ENCODE measurements at regions not wholly inside any gene's neighbourhood (a gene's known extent, or its start where the extent isn't known, plus 50 kb on each side); places are given as distances from the start of the nearest gene placed in this dataset.

- Histone ChIP-seq H3K27me3 (ENCODE audit: low read depth) (no peaks in the 10 kb centered on the region), H3K4me1 (no peaks in the 10 kb centered on the region), H3K9me3 (peaks cover 29% of the 10 kb centered on the region), H3K27ac (no peak overlapping the region), H3K4me3 (no peak overlapping the region), H3K36me3 (no peaks in the 10 kb centered on the region)
- DNase-seq (no peak), ATAC-seq (no peak)
- TF ChIP-seq CTCF (IDR thresholded peaks at IDR 0.05) = no peak
- intact Hi-C loops (cut with DNase I) = no loop called here
Measured at GRCh38 chr5:148000036-148000435, 63.7 kb upstream of the SPINK5 start.

GRCh38 chr5:147998704-147999103 lies 65.1 kb upstream of the SPINK5 start:
- no peak for TF ChIP-seq CTCF (IDR thresholded peaks at IDR 0.05)
- Histone ChIP-seq H3K4me3 (no peak overlapping the region), H3K4me1 (no peaks in the 10 kb centered on the region), H3K27me3 (ENCODE audit: low read depth) (no peaks in the 10 kb centered on the region), H3K9me3 (peaks cover 29% of the 10 kb centered on the region), H3K36me3 (no peaks in the 10 kb centered on the region), H3K27ac (no peak overlapping the region)
- intact Hi-C loops (cut with DNase I) = no loop called here
- no peak for DNase-seq
- no peak for ATAC-seq

- intact Hi-C loops (cut with DNase I) = no loop called here
- no peak overlapping the region for H3K4me3 ChIP-seq
Measured at GRCh38 chr5:147997486-147997885, 66.3 kb upstream of the SPINK5 start.

GRCh38 chr5:147996379-147996778 lies 67.4 kb upstream of the SPINK5 start:
- no peak for TF ChIP-seq CTCF (IDR thresholded peaks at IDR 0.05)
- ATAC-seq = no peak
- intact Hi-C loops (cut with DNase I) = no loop called here
- no peak overlapping the region for H3K4me3 ChIP-seq
- H3K27me3 ChIP-seq (ENCODE audit: low read depth) = no peaks in the 10 kb centered on the region
- no peak for DNase-seq
- peaks cover 18% of the 10 kb centered on the region for H3K9me3 ChIP-seq
- no peaks in the 10 kb centered on the region for H3K4me1 ChIP-seq
- no peak overlapping the region for H3K27ac ChIP-seq
- H3K36me3 ChIP-seq = no peaks in the 10 kb centered on the region

More at GRCh38 chr5:147997486-147997885, 66.3 kb upstream of the SPINK5 start:
- Histone ChIP-seq H3K9me3 (peaks cover 29% of the 10 kb centered on the region), H3K36me3 (no peaks in the 10 kb centered on the region), H3K27me3 (ENCODE audit: low read depth) (no peaks in the 10 kb centered on the region), H3K27ac (no peak overlapping the region), H3K4me1 (no peaks in the 10 kb centered on the region)
- no peak for DNase-seq
- TF ChIP-seq CTCF (IDR thresholded peaks at IDR 0.05) = no peak
- ATAC-seq = no peak

- no peak overlapping the region for H3K4me3 ChIP-seq
Measured at GRCh38 chr5:147995846-147996245, 67.9 kb upstream of the SPINK5 start.

More at GRCh38 chr5:147995846-147996245, 67.9 kb upstream of the SPINK5 start:
- DNase-seq = no peak
- ATAC-seq = no peak
- intact Hi-C loops (cut with DNase I) = no loop called here
- H3K4me1 ChIP-seq = no peaks in the 10 kb centered on the region
- H3K9me3 ChIP-seq = peaks cover 12% of the 10 kb centered on the region
- no peak for TF ChIP-seq CTCF (IDR thresholded peaks at IDR 0.05)
- no peaks in the 10 kb centered on the region for H3K27me3 ChIP-seq (ENCODE audit: low read depth)
- no peak overlapping the region for H3K27ac ChIP-seq
- no peaks in the 10 kb centered on the region for H3K36me3 ChIP-seq
